Brain microvascular endothelial cell (primary cell): ENCODE measurements at regions not wholly inside any gene's neighbourhood (a gene's known extent, or its start where the extent isn't known, plus 50 kb on each side); places are given as distances from the start of the nearest gene placed in this dataset.

Experiments used
- DNase-seq: peaks from one replicate; pipeline ENCODE4 v3.0.0-alpha.2; 2020
- H3K27ac ChIP-seq: fragments of 250-450 bp; sonication (Bioruptor Pico); 2 replicates; pipeline ENCODE4 v1.5.1; 2020; ENCODE audit warnings: mild to moderate bottlenecking, moderate library complexity
- H3K27me3 ChIP-seq: fragments of 250-450 bp; sonication (Bioruptor Pico); replicated peaks from 2 replicates; pipeline ENCODE4 v1.5.1; 2020; ENCODE audit warnings: mild to moderate bottlenecking
- H3K36me3 ChIP-seq: fragments of 250-450 bp; sonication (Bioruptor Pico); replicated peaks from 2 replicates; pipeline ENCODE4 v1.5.1; 2020; ENCODE audit warnings: mild to moderate bottlenecking
- H3K4me3 ChIP-seq: 2 replicates; pipeline ENCODE4 v1.5.1; 2011; ENCODE audit warnings: low read depth, mild to moderate bottlenecking, control low read depth, low read length, moderate library complexity
- in situ Hi-C: cut with HindIII; loops from 2 replicates; pipeline ENCODE4 v1.10.0; 2017; ENCODE audit warnings: low sequenced_read_pairs, low pct_ligation_motif_present
- TF ChIP-seq, protein P1 (sequence below): IDR thresholded peaks from 2 replicates; pipeline ENCODE4 v1.5.1; 2011; ENCODE audit warnings: low read depth, mild to moderate bottlenecking, moderate library complexity, low read length, control low read depth, inconsistent platforms; ENCODE audit errors: missing control alignments

DNA sequence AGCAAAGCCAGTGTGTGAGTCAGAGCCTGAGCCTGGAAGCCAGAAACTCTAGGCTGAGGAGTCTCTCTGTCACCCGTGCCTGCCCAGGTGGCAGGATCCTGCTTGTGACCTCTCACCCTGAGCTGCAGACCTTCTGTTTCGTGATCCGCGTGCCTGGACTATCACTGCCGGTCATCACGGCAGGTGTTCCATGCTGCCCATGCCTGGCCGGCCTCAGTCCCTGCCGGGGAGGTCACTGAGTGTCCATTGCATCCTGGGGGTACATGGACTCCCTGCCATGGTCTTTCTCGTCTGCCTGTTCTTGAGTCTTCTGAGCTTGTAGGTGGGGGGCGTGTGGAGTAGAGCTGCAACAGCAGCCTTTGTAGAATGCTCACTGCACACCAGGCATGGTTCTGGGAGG is 1032.4 kb downstream of the TBC1D22A start:
- Histone ChIP-seq H3K36me3 (no peaks in the 10 kb centered on the region), H3K4me3 (no peak overlapping the region), H3K27me3 (no peaks in the 10 kb centered on the region), H3K27ac (no peak overlapping the region)
- no peak for DNase-seq
- TF ChIP-seq, protein P1, sequence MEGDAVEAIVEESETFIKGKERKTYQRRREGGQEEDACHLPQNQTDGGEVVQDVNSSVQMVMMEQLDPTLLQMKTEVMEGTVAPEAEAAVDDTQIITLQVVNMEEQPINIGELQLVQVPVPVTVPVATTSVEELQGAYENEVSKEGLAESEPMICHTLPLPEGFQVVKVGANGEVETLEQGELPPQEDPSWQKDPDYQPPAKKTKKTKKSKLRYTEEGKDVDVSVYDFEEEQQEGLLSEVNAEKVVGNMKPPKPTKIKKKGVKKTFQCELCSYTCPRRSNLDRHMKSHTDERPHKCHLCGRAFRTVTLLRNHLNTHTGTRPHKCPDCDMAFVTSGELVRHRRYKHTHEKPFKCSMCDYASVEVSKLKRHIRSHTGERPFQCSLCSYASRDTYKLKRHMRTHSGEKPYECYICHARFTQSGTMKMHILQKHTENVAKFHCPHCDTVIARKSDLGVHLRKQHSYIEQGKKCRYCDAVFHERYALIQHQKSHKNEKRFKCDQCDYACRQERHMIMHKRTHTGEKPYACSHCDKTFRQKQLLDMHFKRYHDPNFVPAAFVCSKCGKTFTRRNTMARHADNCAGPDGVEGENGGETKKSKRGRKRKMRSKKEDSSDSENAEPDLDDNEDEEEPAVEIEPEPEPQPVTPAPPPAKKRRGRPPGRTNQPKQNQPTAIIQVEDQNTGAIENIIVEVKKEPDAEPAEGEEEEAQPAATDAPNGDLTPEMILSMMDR: no peak
- in situ Hi-C loops: no loop called here

DNA sequence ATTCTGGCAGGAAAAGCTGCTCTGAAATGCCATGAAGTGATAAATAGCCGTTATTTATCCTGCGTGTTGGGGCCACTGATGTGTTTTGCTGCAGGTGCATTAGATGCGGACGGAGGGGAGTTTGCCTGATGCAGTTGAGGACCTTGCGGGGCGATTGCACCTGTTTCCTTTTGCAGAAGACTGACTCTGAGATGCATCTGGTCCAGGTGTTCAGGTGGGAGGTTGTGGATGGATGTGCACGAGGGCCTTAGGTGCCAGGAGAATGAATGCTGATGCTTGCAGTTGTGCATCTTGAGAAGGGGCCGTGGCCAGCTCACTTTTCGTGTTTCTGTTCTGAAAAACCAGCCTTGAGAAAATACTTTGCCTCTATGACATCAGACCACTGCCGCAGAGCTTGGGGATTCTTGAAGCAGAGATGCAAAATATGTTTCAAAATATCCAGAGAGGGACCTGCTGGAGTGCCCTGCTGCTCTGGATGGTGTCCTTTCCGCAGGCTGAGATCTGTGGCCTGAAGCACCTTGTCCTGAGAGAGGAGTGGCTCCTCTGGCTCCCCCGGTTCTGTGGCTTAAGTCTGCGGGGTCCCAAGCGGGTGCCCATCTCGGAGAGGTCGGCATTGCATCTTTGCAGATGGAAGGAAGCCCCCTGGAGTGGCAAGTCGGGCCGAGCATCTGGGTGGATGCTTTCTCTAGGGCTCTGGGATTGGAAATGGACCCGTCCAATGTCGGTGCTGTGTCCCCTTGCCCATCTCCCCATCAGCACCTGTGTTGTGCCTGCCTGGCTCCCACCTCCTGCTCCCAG is 1031.1 kb downstream of the TBC1D22A start:
- Histone ChIP-seq H3K36me3 (no peaks in the 10 kb centered on the region), H3K27me3 (no peaks in the 10 kb centered on the region), H3K4me3 (no peak overlapping the region), H3K27ac (no peak overlapping the region)
- in situ Hi-C loops: no loop called here
- DNase-seq: no peak
- TF ChIP-seq, protein P1: no peak

DNA sequence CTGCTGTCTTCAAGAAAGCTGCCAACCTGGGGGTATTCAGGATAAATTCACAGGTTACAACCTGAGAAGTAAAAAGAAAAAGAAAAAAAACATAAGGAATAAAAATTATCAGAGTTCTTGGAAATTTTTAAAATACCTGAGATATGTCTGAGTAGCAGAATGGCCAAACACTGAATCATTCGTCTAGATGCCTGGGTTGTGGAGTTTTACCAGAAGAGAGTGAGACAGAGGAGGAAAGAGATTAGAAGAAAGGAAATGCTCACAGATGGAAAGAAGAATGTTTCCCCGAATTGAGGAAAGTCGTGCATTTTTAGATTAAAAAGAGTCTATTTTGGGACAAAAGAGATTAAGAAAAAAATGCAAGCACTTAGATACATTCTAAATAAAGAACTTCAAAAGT is 1026.7 kb downstream of the TBC1D22A start:
- Histone ChIP-seq H3K27ac (no peak overlapping the region), H3K36me3 (no peaks in the 10 kb centered on the region), H3K4me3 (no peak overlapping the region), H3K27me3 (no peaks in the 10 kb centered on the region)
- TF ChIP-seq, protein P1: no peak
- no peak for DNase-seq
- in situ Hi-C loops: no loop called here

DNA sequence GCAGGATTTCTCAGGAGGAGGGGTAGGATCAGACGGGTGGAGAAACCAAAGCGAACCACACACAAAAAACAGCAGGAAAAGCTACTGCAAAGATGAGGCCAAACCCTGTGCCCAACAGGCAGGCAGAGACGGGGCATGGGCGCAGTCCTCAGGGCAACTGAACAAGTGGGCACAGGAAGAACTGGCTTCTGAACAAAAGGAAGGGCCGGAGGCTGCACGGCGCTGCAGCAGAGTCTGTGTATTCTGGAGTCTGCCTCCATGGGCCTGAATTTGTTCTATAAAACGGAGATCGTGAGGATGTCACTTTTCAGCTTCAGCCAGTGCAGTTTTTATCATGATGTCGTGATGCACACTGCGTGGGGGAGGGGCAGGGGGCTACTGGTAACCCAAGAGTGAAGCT is 1026.0 kb downstream of the TBC1D22A start:
- TF ChIP-seq, protein P1: no peak
- DNase-seq: no peak
- H3K4me3 ChIP-seq: no peak overlapping the region

DNA sequence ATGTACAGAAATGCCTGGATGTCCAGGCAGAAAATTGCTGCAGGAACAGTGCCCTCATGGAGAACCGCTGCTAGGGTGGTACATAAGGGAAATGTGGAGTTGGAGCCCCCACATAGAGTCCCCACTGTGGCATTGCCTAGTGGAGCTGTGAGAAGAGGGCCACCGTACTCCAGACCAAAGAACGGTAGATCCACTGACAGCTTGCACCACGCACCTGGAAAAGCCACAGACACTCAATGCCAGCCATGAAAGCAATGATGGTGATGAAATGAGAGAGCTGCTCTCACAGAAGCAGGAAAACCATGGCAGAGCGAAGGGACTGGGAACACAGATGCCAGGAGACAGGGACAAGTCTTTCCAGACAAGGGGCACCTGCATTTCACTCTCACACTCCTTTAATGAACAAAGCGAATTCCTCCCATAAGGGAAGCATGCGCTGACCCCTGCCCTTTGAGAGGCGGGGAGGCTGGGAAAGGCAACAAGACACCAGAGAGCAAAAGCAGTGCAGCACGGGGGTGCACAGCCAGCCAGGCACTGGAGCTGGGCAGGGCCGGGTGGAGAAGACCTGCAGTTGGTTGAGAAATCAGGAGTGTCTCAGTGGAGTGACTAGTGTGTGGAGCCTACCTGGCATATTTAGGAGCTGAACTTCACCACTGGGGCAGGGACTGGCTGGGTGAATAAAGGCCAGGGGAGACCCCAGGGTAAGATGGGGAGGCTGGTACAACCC is 1025.2 kb downstream of the TBC1D22A start:
- no peaks in the 10 kb centered on the region for H3K36me3 ChIP-seq
- DNase-seq: no peak
- H3K4me3 ChIP-seq: no peak overlapping the region
- H3K27ac ChIP-seq: no peak overlapping the region
- no peaks in the 10 kb centered on the region for H3K27me3 ChIP-seq
- in situ Hi-C loops: no loop called here
- TF ChIP-seq, protein P1: no peak

More for the DNA sequence above, 1026.0 kb downstream of the TBC1D22A start:
- H3K36me3 ChIP-seq: no peaks in the 10 kb centered on the region
- H3K27ac ChIP-seq: no peak overlapping the region
- in situ Hi-C loops: no loop called here
- H3K27me3 ChIP-seq: no peaks in the 10 kb centered on the region
